H1 (cell line): ENCODE measurements at regions not wholly inside any gene's neighbourhood (a gene's known extent, or its start where the extent isn't known, plus 50 kb on each side); places are given as distances from the start of the nearest gene placed in this dataset.

Experiments used
- TF ChIP-seq, protein P1 (sequence below), 3 experiments: IDR thresholded peaks; 1 replicate in 2 of 3; 2 replicates in 1 of 3; pipeline versions ENCODE4 v1.5.1 to v1.6.1; 2011; ENCODE audit warnings: low read length in 3 of 3, mild to moderate bottlenecking in 3 of 3, inconsistent platforms in 2 of 3, low read depth in 1 of 3, moderate library complexity in 1 of 3; ENCODE audit not compliant: insufficient read depth in 1 of 3; ENCODE audit errors: control extremely low read depth in 1 of 3

DNA sequence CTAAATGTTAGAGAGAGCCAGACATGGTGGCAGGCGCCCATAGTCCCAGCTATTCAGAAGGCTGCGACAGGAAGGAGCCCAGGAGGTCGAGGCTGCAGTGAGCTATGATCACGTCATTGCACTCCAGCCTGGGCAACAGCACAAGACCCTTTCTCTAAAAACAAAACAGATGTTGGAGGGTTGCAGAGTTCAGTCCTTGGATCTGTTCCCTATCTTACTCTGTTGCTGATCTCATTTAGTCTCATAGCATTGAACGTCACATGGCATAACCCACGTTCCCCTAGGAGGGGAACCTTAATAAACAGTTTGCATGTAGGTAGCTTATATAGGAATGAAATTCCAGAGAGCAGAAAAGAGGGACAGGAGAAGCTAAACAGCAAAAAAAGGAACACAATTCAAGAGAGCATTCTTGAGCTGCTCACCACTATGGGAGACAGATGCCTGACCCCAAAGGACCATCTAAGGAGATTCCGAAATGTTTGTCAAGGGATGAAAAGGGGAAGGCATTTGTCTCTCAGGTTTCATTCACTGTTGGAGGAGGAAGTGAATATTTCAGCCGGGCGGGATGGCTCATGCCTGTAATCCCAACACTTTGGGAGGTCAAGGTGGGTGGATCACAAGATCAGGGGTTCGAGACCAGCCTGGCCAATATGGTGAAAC, 54.6 kb upstream of the PIM1 start (continued):
- TF ChIP-seq, protein P1, sequence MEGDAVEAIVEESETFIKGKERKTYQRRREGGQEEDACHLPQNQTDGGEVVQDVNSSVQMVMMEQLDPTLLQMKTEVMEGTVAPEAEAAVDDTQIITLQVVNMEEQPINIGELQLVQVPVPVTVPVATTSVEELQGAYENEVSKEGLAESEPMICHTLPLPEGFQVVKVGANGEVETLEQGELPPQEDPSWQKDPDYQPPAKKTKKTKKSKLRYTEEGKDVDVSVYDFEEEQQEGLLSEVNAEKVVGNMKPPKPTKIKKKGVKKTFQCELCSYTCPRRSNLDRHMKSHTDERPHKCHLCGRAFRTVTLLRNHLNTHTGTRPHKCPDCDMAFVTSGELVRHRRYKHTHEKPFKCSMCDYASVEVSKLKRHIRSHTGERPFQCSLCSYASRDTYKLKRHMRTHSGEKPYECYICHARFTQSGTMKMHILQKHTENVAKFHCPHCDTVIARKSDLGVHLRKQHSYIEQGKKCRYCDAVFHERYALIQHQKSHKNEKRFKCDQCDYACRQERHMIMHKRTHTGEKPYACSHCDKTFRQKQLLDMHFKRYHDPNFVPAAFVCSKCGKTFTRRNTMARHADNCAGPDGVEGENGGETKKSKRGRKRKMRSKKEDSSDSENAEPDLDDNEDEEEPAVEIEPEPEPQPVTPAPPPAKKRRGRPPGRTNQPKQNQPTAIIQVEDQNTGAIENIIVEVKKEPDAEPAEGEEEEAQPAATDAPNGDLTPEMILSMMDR (IDR thresholded peaks at IDR 0.05; ENCODE audit: control extremely low read depth in 1 of 3, insufficient read depth in 1 of 3, low read depth in 1 of 3, low read length in 3 of 3) = no peak
